Suprapubic skin (tissue), 4 donors: ENCODE measurements at regions not wholly inside any gene's neighbourhood (a gene's known extent, or its start where the extent isn't known, plus 50 kb on each side); places are given as distances from the start of the nearest gene placed in this dataset.

Experiments
- DNase-seq, 2 donors: peaks; one replicate each; pipeline ENCODE4 v3.0.0-alpha.2; 2019; ENCODE audit warnings: low spot score in 2 of 2
- H3K27ac ChIP-seq: fragments of 200-600 bp; sonication (generic); one replicate; pipeline ENCODE4 v1.5.1; 2019
- H3K27me3 ChIP-seq: fragments of 200-600 bp; sonication (generic); one replicate; pipeline ENCODE4 v1.5.1; 2019
- H3K36me3 ChIP-seq: fragments of 200-600 bp; sonication (generic); one replicate; pipeline ENCODE4 v1.5.1; 2019
- H3K4me1 ChIP-seq: fragments of 200-600 bp; sonication (generic); one replicate; pipeline ENCODE4 v1.5.1; 2019
- H3K4me3 ChIP-seq: fragments of 200-600 bp; sonication (generic); one replicate; pipeline ENCODE4 v1.5.1; 2019; ENCODE audit warnings: mild to moderate bottlenecking
- H3K9me3 ChIP-seq: fragments of 200-600 bp; sonication (generic); one replicate; pipeline ENCODE4 v1.5.1; 2019
- CTCF ChIP-seq, 2 donors: fragments of 200-600 bp in 1 of 2; fragments of 450-650 bp in 1 of 2; sonication (generic) in 1 of 2; IDR thresholded peaks; one replicate each; pipeline ENCODE4 v1.5.1; 2016 to 2019; ENCODE audit warnings: antibody characterized with exemption in 2 of 2, mild to moderate bottlenecking in 1 of 2, moderate library complexity in 1 of 2
- EP300 ChIP-seq: sonication (generic); formaldehyde crosslinking; IDR thresholded peaks from one replicate; pipeline ENCODE4 v1.6.1; 2017; ENCODE audit warnings: antibody characterized with exemption
- POLR2A ChIP-seq, 2 donors: fragments of 450-650 bp; IDR thresholded peaks; one replicate each; pipeline ENCODE4 v1.6.1; 2017; ENCODE audit warnings: antibody characterized with exemption in 2 of 2, mild to moderate bottlenecking in 2 of 2, moderate library complexity in 2 of 2
- POLR2AphosphoS5 ChIP-seq, 3 donors: sonication (generic); formaldehyde crosslinking; IDR thresholded peaks; one replicate each; pipeline ENCODE4 v1.6.1; 2017; ENCODE audit warnings: antibody characterized with exemption in 3 of 3
- WGBS: methylation state at CpG from one replicate; pipeline ENCODE4 v1.1.5; 2018; 5-methylcytosine and 5-hydroxymethylcytosine counted together

- H3K4me1 ChIP-seq: no peaks in the 10 kb centered on the region
- H3K27me3 ChIP-seq: no peaks in the 10 kb centered on the region
- no peak for TF ChIP-seq CTCF (IDR thresholded peaks at IDR 0.05)
- no peak overlapping the region for H3K4me3 ChIP-seq
- H3K36me3 ChIP-seq: no peaks in the 10 kb centered on the region
- no peaks in the 10 kb centered on the region for H3K9me3 ChIP-seq
- 67% methylated on average over 11 of the region's 11 CpGs for WGBS
- no peak for DNase-seq
- no peak overlapping the region for H3K27ac ChIP-seq
Measured at GRCh38 chr11:29200791-29201562, 815.9 kb downstream of the KCNA4 start.

- Histone ChIP-seq H3K36me3 (no peaks in the 10 kb centered on the region), H3K4me3 (no peak overlapping the region), H3K4me1 (no peaks in the 10 kb centered on the region), H3K27ac (no peak overlapping the region), H3K9me3 (no peaks in the 10 kb centered on the region), H3K27me3 (no peaks in the 10 kb centered on the region)
- no peak for TF ChIP-seq POLR2AphosphoS5 (IDR thresholded peaks at IDR 0.05)
- TF ChIP-seq EP300: no peak
- no peak for TF ChIP-seq CTCF (IDR thresholded peaks at IDR 0.05)
- no peak for TF ChIP-seq POLR2A (IDR thresholded peaks at IDR 0.05)
- DNase-seq: no peak
Measured at GRCh38 chr11:29190313-29190712, 826.5 kb downstream of the KCNA4 start.

GRCh38 chr11:29187215-29187614, 829.6 kb downstream of the KCNA4 start:
- TF ChIP-seq CTCF (IDR thresholded peaks at IDR 0.05): no peak
- TF ChIP-seq EP300: no peak
- TF ChIP-seq POLR2A (IDR thresholded peaks at IDR 0.05): no peak
- no peak for TF ChIP-seq POLR2AphosphoS5 (IDR thresholded peaks at IDR 0.05)
- Histone ChIP-seq H3K27ac (no peak overlapping the region), H3K4me1 (no peaks in the 10 kb centered on the region), H3K27me3 (no peaks in the 10 kb centered on the region), H3K36me3 (no peaks in the 10 kb centered on the region), H3K4me3 (no peak overlapping the region), H3K9me3 (no peaks in the 10 kb centered on the region)
- WGBS: 97% methylated on average over 1 of the region's 1 CpG
- DNase-seq: no peak

- DNase-seq: no peak
- TF ChIP-seq POLR2AphosphoS5 (IDR thresholded peaks at IDR 0.05) (no peak), CTCF (IDR thresholded peaks at IDR 0.05) (no peak), POLR2A (IDR thresholded peaks at IDR 0.05) (no peak), EP300 (no peak)
- Histone ChIP-seq H3K27me3 (no peaks in the 10 kb centered on the region), H3K36me3 (no peaks in the 10 kb centered on the region), H3K4me1 (no peaks in the 10 kb centered on the region), H3K9me3 (no peaks in the 10 kb centered on the region), H3K4me3 (no peak overlapping the region), H3K27ac (no peak overlapping the region)
- WGBS: 70% methylated on average over 7 of the region's 7 CpGs
Measured at GRCh38 chr11:29184939-29185890, 831.6 kb downstream of the KCNA4 start.

- H3K27ac ChIP-seq: no peak overlapping the region
- no peaks in the 10 kb centered on the region for H3K36me3 ChIP-seq
- no peaks in the 10 kb centered on the region for H3K9me3 ChIP-seq
- no peaks in the 10 kb centered on the region for H3K4me1 ChIP-seq
- DNase-seq: no peak
- no peaks in the 10 kb centered on the region for H3K27me3 ChIP-seq
- no peak for TF ChIP-seq EP300
- TF ChIP-seq POLR2AphosphoS5 (IDR thresholded peaks at IDR 0.05): no peak
- no peak for TF ChIP-seq CTCF (IDR thresholded peaks at IDR 0.05)
- TF ChIP-seq POLR2A (IDR thresholded peaks at IDR 0.05): no peak
- 69% methylated on average over 1 of the region's 1 CpG for WGBS
- no peak overlapping the region for H3K4me3 ChIP-seq
Measured at GRCh38 chr11:29183301-29183700, 833.5 kb downstream of the KCNA4 start.
